ENCODE measurements at regions not wholly inside any gene's neighbourhood (a gene's known extent, or its start where the extent isn't known, plus 50 kb on each side); places are given as distances from the start of the nearest gene placed in this dataset.
"Not testable (repeated sequence)": the region's sequence is repeated elsewhere in the genome, so short reads cannot be mapped to it uniquely, and the experiment has no call there.

DNA sequence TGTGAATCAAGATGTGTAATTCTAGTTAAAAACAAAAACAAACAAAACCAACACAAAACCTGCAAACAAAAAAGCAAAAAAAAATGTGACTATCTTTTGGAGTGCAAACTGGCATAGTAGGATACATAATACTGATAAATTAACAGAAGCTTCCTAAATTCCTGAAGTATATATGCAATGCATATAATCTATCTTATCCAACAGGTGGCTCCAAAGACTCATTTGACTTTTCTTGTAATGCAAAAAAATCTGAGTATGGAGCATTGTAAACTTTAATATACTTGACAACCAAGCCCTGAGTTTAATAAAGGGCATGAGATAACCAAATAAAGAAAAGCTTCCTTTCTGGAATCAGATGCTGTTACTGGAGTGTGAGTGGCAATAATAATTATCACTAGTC is 1003.6 kb downstream of the FSCB start:
- POLR2A ChIA-PET = no interaction called here
- TF ChIP-seq CTCF (IDR thresholded peaks at IDR 0.05; ENCODE audit: insufficient read depth, low read length, missing control alignments) = no peak
- no peak for DNase-seq (ENCODE audit: low read depth, low spot score)
- CTCF ChIA-PET = no interaction called here
- H3K4me3 ChIP-seq (ENCODE audit: low read depth, low read length) = no peak overlapping the region

GRCh38 chr14:43492359-43492758 is 1014.7 kb downstream of the FSCB start:
- CTCF ChIA-PET; POLR2A ChIA-PET; H3K4me3 ChIP-seq (ENCODE audit: low read depth, low read length); DNase-seq (ENCODE audit: low read depth, low spot score): not testable (repeated sequence)

DNA sequence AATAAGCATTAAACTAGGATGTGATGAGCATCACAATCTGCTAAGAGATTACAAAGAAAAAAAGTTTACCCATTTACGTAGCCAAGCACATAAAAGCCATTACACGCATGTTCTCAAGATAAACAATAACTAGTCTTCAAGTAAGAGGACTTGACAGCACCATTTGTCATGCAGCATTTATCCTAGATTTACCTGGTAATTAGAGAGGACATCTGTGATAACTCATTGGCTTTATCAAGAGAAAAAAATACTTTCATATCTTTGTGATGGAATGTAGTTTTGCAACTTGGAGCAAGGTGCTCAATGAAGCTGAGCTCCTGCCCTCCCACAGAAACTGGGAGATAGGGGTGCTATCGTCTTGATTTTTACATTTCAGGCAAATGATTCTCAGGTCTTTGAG is 1023.7 kb downstream of the FSCB start:
- POLR2A ChIA-PET = no interaction called here
- CTCF ChIA-PET = no interaction called here
- TF ChIP-seq CTCF (IDR thresholded peaks at IDR 0.05; ENCODE audit: insufficient read depth, low read length, missing control alignments) = no peak
- H3K4me3 ChIP-seq (ENCODE audit: low read depth, low read length) = no peak overlapping the region
- no peak for DNase-seq (ENCODE audit: low read depth, low spot score)

DNA sequence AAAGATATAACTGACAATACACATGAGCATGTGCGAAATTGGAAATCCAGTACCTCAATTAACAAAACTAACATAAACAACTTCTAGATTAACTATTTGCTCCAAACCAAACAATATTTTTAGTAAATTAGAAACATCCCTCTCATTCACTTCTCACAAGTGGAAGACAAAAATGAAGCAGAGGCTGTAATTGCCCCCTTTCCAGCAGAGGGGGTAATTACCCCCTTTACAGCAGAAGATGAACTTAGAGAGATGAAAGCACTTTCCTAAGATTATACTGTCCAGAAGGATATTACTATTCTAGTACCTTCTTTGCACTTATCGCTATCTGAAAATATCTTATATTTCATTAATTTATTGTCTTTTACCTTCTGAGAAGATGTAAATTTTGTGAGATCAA is 1025.2 kb downstream of the FSCB start:
- H3K4me3 ChIP-seq (ENCODE audit: low read depth, low read length) = no peak overlapping the region
- no peak for TF ChIP-seq CTCF (IDR thresholded peaks at IDR 0.05; ENCODE audit: insufficient read depth, low read length, missing control alignments)
- ChIA-PET POLR2A (no interaction called here), CTCF (no interaction called here)
- DNase-seq (ENCODE audit: low read depth, low spot score) = no peak

DNA sequence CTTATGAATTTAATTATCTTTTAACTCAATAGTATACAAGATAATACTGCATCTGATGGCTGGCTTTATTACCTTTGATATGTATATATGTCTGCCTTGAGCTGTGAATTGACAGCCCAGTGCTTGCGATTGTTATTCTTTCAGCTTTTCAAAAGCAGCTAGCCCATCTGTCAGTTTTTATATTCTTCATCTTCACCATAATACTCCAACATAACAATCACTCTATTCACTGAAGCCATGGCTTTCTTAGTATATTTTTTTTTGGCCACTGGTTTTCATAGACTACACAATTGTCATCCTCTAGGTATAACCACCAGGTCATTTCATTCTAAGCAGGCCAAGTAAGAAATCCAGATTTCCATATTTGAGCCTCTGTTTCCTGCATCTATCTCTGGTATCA is 1026.1 kb downstream of the FSCB start:
- POLR2A ChIA-PET = no interaction called here
- TF ChIP-seq CTCF (IDR thresholded peaks at IDR 0.05; ENCODE audit: insufficient read depth, low read length, missing control alignments) = no peak
- CTCF ChIA-PET = no interaction called here

GRCh38 chr14:43479596-43480195 is 1027.4 kb downstream of the FSCB start:
- no peak for DNase-seq (ENCODE audit: low read depth, low spot score)
- no peak overlapping the region for H3K4me3 ChIP-seq (ENCODE audit: low read depth, low read length)
- CTCF ChIA-PET = no interaction called here
- POLR2A ChIA-PET = no interaction called here
- TF ChIP-seq CTCF (IDR thresholded peaks at IDR 0.05; ENCODE audit: insufficient read depth, low read length, missing control alignments) = no peak

More for the DNA sequence above, 1026.1 kb downstream of the FSCB start:
- DNase-seq (ENCODE audit: low read depth, low spot score) = no peak
- H3K4me3 ChIP-seq (ENCODE audit: low read depth, low read length) = no peak overlapping the region

GRCh38 chr14:43476822-43477221 is 1030.3 kb downstream of the FSCB start:
- no peak for DNase-seq (ENCODE audit: low read depth, low spot score)
- ChIA-PET POLR2A (no interaction called here), CTCF (no interaction called here)
- no peak overlapping the region for H3K4me3 ChIP-seq (ENCODE audit: low read depth, low read length)
- no peak for TF ChIP-seq CTCF (IDR thresholded peaks at IDR 0.05; ENCODE audit: insufficient read depth, low read length, missing control alignments)
